ENCODE measurements at regions not wholly inside any gene's neighbourhood (a gene's known extent, or its start where the extent isn't known, plus 50 kb on each side); places are given as distances from the start of the nearest gene placed in this dataset.

DNA sequence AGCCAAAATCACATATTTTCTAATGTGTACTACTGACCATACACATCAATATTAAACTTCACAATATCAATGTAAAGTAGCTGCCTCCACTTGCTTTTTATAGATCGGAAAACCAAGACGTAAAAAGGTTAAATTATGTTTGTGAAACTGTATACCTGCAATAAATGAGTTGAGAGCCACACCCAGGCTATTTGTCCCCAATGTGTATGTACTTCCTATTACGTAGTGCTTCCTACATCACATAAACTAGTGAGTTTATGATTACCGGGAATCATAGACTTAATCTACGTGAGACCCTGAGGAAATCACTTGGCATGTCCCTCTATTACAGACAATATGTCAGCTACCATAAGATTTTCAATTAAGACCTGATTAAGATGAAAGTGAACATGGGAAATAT lies 903.4 kb downstream of the RAB28 start:
- ATAC-seq = no peak
- DNase-seq = no peak
- intact Hi-C loops (cut with micrococcal nuclease) = no loop called here

GRCh38 chr4:12579172-12579571 lies 905.0 kb downstream of the RAB28 start:
- DNase-seq (no peak), ATAC-seq (peak; percentile 39)
- intact Hi-C loops (cut with micrococcal nuclease) = no loop called here

DNA sequence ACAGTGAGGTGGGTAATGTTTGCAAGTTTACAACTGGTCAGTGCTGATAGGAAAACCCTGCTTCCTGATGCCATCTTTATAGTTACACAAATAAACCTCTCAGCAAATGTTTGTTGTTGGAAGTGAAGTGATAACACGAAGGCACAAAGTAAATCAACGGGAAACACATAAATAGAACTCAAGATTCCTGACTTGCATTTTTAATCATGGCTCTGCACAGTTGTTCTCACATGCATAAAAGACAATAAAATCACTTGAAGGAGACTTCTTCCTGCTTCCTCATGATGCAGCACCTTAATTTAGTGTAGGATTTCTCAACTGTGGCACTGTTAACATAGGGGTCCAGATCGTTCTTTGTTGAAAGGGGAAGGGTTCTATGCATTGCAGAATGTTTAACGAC lies 907.7 kb downstream of the RAB28 start:
- intact Hi-C loops (cut with micrococcal nuclease) = no loop called here
- no peak for DNase-seq
- ATAC-seq = no peak

DNA sequence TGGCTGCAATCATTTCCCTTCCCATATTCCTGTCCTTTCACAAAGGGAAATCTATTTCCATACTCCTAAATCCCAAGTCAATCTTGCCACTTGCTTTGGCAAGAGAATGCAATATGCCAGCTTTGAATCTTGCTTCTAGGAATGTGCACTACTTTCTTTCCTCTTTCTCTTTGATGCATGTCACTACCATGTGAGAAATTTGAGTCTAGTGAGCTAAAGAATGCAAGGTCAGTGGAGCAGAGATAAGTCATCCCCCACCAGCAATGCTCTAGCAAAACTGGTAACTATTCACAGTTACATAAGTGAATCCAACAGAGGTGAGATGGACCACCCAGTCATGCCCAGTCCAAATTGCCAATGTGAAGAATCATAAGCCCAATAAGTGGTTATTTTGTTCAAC lies 910.4 kb downstream of the RAB28 start:
- intact Hi-C loops (cut with micrococcal nuclease) = no loop called here
- ATAC-seq (no peak), DNase-seq (no peak)

DNA sequence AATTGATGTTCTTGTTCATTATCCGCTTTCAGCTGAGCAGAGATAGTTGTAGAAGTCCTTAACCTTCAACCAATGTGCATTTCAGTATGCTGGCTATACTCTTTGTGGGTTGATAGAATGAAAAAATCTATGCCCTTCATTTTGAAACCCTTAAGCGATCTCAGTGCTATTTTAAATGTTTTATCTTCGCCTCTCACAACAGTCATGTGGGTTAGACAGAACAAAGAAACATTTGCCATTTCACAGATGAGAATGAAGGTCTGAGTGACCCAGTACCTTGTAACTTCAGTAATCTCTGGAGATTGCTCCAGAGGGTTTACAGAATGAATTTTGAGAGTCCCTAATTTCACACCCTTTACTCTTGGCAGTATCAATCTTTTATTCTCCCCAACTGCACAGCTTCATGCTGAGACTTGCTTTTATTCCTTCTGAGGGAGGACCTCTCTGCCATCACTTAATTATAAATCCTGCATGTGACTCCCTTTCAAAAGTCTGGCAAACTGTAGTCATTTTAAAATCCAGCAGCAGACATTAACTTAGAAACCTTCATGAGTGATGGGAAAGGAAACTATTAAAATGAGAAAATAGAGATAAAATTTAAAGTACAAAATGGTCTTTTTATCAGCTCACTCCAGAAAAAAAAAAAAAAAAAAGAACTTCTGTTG lies 921.5 kb downstream of the RAB28 start:
- intact Hi-C loops (cut with micrococcal nuclease) = no loop called here
- ATAC-seq = peak; percentile 72

DNA sequence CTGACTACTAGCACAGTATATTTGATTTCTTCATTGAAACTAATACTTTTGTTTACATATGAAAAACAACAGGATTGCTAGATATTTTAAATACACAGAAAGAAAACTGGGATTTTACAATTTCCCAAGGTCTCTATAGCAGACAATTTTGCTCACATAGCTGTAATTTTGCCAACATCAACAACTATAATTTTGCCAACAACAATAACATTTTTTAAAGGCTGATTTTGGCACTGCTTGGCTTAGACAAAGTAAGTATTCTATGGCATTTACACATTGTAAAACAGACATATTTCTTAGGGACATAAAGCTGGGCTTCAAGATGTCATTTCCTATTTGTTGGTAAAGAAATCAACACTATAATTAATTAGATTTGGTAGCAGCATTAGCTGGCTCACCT lies 922.1 kb downstream of the RAB28 start:
- intact Hi-C loops (cut with micrococcal nuclease) = no loop called here
- ATAC-seq (no peak), DNase-seq (no peak)

More for the DNA sequence above, 921.5 kb downstream of the RAB28 start:
- no peak for DNase-seq

DNA sequence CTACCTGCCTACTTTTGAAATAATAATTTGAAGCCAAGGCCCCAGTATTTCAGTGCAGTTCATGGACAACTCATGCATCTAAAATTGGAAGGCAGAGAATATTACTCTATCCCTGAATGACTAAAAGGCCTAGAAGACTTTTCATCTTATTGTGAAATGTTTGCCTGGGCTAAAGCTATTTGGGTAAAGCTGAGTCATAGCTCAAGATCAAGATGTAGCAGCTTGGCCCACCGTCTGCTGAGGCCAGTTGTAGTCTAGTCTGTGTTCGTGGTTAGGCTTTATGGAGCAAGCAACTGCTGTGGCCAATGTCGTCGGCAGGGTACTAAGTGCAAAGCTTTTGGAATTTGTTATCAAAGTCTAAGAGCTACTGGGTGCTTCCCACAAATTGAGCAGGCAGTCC lies 929.1 kb downstream of the RAB28 start:
- DNase-seq (no peak), ATAC-seq (no peak)
- intact Hi-C loops (cut with micrococcal nuclease) = no loop called here

- intact Hi-C loops (cut with micrococcal nuclease) = no loop called here
- ATAC-seq (no peak), DNase-seq (no peak)
Measured at GRCh38 chr4:12548678-12549077, 935.5 kb downstream of the RAB28 start.

GRCh38 chr4:12545812-12546211 lies 938.3 kb downstream of the RAB28 start:
- no peak for DNase-seq
- intact Hi-C loops (cut with micrococcal nuclease) = no loop called here
- ATAC-seq = no peak

DNA sequence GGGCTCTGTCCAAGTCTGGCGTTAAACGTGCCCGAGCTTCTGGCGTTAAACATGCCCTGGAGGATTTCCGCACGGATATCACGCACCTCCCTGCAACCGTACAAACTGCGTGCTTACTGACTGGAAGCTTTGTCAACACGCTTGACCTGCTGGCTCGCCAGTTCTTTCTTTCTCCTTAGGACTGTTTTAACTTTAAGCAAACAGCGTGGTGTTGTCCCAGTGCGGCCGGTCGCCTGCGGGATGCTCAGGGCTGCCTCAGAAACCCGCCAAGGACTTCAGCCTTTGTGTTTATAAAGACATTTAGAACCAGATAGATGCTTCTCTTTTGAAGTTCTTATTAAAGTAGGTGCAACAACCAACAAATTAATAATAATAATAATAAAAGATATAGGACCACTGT lies 946.0 kb downstream of the RAB28 start:
- intact Hi-C loops (cut with micrococcal nuclease) = no loop called here
- no peak for ATAC-seq

DNA sequence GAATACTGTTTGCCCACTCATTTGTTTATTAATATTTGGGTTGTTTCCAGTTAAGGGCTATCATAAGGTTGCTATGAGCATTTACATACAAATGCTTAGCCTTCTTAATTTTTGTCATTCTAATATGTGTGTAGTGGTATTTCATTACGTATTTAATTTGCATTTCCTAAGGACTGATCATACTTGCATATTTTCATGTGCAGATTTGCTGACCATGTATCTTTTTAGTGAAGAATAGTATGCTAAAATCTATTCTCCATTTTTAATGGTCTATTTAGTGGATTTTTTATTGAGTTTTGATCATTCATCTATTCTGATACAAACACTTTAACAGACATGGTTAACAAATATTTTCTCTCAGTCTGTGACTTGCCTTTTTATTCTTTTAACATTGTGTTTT lies 949.5 kb downstream of the RAB28 start:
- intact Hi-C loops (cut with micrococcal nuclease) = no loop called here
- ATAC-seq (no peak), DNase-seq (no peak)

More for the DNA sequence above, 946.0 kb downstream of the RAB28 start:
- no peak for DNase-seq

DNA sequence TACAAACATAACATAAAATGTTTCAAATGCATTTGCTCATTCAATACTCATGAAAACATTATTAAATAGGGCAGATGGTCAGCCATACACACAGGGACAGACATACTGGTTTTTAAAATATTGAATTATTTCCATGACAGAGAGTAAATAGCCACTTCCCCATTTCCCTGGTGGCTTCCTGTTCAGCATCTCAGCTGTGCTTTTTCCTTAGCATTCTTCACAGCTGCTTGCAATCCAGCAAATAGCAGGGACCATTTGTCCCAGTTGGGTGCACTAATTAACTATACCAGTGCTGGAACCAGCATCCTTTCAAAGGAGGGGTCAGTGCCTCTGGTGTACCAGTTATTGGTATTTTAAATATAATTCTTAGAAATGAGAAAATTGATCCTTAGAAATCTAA lies 964.7 kb downstream of the RAB28 start:
- intact Hi-C loops (cut with micrococcal nuclease) = no loop called here
- DNase-seq (no peak), ATAC-seq (no peak)

- no peak for DNase-seq
- ATAC-seq = no peak
- intact Hi-C loops (cut with micrococcal nuclease) = no loop called here
Measured at GRCh38 chr4:12507868-12508481, 976.2 kb downstream of the RAB28 start.

DNA sequence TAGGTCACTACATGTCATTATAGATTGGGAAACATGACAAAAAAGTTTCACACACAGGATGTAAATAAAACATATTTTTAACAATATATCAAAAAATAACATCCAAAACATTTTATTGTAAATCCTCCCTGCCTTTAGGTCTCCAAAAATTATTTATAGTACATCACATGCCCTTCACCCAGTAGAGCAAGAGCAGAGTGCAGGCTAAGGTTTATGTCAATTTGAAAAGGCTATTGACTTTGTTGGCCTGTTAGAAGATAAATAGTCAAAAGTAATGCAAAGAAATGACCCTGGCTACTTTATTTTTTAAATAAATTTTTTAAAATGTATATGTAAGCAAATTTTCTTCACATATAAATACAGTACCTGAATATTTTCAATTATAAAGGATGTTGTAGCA lies 983.7 kb downstream of the RAB28 start:
- ATAC-seq (peak; percentile 60), DNase-seq (no peak)
- intact Hi-C loops (cut with micrococcal nuclease) = no loop called here

DNA sequence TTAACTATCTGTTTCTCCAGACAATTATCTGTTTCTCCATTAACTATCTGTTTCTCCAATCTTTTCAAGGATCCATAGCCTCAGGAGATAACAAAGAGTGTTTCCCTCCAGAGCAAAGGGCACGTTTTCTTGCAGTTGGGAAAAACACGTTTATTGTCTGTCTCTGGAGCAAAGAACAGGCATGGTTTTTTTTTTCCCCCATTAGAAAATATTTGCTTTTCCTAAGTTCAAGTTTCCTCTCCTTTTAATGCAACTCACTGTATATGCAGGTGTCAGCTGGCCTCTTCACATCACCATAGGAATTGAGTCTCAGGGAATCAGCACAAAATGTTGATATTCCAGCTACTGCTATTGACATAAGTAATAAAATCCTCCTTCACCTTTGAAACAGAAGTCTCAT lies 984.4 kb downstream of the RAB28 start:
- DNase-seq = no peak
- ATAC-seq = no peak
- intact Hi-C loops (cut with micrococcal nuclease) = no loop called here

DNA sequence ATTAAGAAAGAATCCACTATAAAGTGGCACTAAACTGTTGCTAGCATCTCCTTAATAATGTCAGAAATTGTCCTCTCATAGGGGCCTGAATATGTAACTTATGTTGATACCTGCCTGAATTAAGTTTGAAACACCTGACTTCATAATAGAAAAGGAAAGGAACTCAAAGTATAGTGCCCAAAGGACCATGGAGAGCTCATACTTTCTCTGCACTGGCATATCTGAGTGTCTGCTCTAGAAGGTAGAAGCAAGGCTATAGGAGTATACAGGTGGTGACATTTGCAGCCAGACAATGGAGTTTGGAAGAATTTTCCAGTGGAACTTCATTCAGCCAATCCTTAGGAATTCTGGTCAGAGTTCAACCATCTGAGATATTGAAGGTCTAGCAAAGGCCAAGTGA lies 988.9 kb downstream of the RAB28 start:
- no peak for DNase-seq
- intact Hi-C loops (cut with micrococcal nuclease) = no loop called here
- no peak for ATAC-seq

- DNase-seq (no peak), ATAC-seq (no peak)
- intact Hi-C loops (cut with micrococcal nuclease) = no loop called here
Measured at GRCh38 chr4:12492730-12493393, 991.3 kb downstream of the RAB28 start.

DNA sequence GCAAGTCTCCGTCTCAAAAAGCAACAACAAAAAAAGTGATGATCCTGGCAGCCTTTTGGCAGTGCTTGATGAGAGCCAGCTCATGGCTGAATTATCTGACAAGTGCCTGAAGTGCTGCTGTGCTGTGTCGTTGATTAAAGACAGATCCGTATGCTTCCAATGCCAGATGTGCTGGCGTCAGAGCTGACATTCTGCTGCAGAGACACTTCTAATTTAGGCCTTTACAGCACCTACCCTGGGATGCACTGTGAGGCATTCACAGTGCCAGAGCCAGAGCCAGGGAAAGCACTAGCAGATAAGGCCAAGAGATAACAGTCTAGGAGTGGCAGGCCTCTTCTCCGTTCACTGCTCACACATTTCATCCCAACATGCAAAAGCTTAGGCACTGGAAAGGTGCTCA lies 995.5 kb downstream of the RAB28 start:
- peak; percentile 98 for ATAC-seq
- peak; percentile 78 for DNase-seq
- intact Hi-C loops (cut with micrococcal nuclease) = no loop called here

- DNase-seq = peak; percentile 26
- intact Hi-C loops (cut with micrococcal nuclease) = no loop called here
- peak; percentile 65 for ATAC-seq
Measured at GRCh38 chr4:12487000-12487399, 997.1 kb downstream of the RAB28 start.

DNA sequence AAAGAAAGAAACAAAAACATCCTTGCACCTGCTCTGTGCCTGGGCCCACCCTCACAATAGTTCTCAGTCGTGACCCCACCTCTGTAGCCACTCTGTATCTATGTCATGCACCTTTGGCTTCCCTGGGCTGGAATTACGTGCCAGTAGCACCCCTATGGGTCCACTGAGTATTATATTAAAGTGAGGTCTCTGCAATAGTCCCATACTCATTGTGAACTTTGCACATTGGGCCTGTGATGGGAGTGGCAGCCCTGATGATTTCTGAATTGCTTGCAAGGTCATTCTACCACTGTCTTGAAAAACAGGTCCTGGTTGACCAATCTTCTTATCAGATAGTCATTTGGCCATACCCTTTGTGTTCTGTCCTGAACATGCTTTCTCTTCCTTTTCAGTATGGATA lies 1012.1 kb downstream of the RAB28 start:
- ATAC-seq = no peak
- no peak for DNase-seq
- intact Hi-C loops (cut with micrococcal nuclease) = no loop called here

DNA sequence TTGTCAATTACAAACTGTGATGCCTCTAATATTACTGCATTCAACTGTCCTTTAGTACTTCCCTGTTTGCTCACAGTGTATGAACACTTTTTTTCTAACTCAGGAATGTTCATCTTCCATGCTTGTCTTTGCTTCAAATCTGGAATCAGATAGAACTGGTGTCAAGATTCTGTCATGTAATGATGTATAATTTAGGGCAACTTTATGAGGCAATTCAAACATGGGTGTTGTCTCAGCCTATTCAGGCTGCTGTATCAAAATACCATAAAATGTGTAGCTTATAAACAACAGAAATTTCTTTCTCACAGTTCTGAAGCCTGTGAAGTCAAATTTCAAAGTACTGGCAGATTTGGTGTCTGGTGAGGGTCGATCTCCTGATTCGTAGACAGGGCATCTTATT lies 1012.9 kb downstream of the RAB28 start:
- ATAC-seq (no peak), DNase-seq (no peak)
- intact Hi-C loops (cut with micrococcal nuclease) = no loop called here
